A673 (cell line): ENCODE measurements at regions not wholly inside any gene's neighbourhood (a gene's known extent, or its start where the extent isn't known, plus 50 kb on each side); places are given as distances from the start of the nearest gene placed in this dataset.

Experiments
- CTCF ChIP-seq: fragments of 300-800, 200-600 bp; sonication (generic); conservative IDR thresholded peaks from 2 replicates; pipeline ENCODE4 v1.5.1; 2017; ENCODE audit warnings: low read depth, mild to moderate bottlenecking, antibody characterized with exemption, low read length, moderate library complexity, mixed read lengths
- EZH2 ChIP-seq: fragments of 200-600 bp; sonication (generic); IDR thresholded peaks from 2 replicates; pipeline ENCODE4 v1.6.1; 2017; ENCODE audit warnings: borderline replicate concordance, low read depth, mild to moderate bottlenecking, mixed read lengths, antibody characterized with exemption, low read length; ENCODE audit not compliant: poor library complexity, severe bottlenecking

GRCh38 chr2:58594762-58595161 lies 353.6 kb upstream of the FANCL start:
- TF ChIP-seq CTCF (no peak), EZH2 (no peak)
